NCI-H1930 (cell line): ENCODE measurements at regions not wholly inside any gene's neighbourhood (a gene's known extent, or its start where the extent isn't known, plus 50 kb on each side); places are given as distances from the start of the nearest gene placed in this dataset.
"Not testable (repeated sequence)": the region's sequence is repeated elsewhere in the genome, so short reads cannot be mapped to it uniquely, and the experiment has no call there.

Experiments
- DNase-seq, 2 experiments: peaks; one replicate each; lab custom pipeline; 2025; lab: John Stamatoyannopoulos, UW

GRCh38 chr9:85880507-85880906 is 60.4 kb upstream of the NAA35 start:
- not testable (repeated sequence) for DNase-seq

DNA sequence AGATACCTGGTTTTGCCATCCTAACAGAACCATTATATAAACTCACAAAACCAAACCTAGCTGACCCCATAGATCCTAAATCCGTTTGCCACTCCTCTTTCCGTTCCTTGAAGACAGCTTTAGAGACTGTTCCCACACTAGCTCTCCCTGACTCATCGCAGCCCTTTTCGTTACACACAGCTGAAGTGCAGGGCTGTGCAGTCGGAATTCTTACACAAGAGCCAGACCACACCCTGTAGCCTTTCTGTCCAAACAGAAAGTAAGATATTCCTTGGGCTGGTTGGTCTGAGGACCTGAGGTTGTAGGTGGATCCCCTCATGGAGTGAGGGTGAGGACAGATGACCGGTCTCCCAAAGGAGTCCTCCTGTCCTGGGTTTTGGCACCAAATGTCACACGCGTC is 56.7 kb upstream of the NAA35 start:
- DNase-seq, result no peak

- DNase-seq, result no peak
Measured at GRCh38 chr9:85890962-85891361, 50.0 kb upstream of the NAA35 start.
